HG03469 (cell line): ENCODE measurements at regions not wholly inside any gene's neighbourhood (a gene's known extent, or its start where the extent isn't known, plus 50 kb on each side); places are given as distances from the start of the nearest gene placed in this dataset.

Experiments used
- ATAC-seq: cut with Tn5 transposase; IDR thresholded peaks from one replicate; pipeline ENCODE4 v1.9.1; 2021; ENCODE audit warnings: mild to moderate bottlenecking, moderate library complexity, moderate number of reproducible peaks; ENCODE audit not compliant: unreplicated experiment

- ATAC-seq, result no peak
Measured at GRCh38 chr6:67300430-67301040, 1334.5 kb upstream of the ADGRB3 start.

DNA sequence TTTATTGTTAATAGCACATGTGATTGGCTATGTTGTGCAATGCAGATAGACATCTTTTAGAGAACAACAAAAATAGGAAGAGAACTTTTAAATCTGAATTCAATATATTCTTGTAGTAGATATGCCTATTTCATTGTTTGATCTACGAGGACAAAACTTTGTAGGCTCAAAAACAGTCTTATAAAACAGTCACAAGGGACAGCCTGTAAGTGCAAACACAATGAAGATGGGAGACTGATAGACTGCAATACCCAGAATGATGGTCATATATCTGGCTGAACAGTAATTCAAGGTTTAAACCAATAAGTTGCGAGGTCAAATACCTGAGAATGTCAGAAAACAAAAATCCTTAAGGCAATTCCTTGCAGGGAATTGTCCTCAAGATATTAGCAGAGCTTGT, 1342.9 kb upstream of the ADGRB3 start:
- no peak for ATAC-seq

DNA sequence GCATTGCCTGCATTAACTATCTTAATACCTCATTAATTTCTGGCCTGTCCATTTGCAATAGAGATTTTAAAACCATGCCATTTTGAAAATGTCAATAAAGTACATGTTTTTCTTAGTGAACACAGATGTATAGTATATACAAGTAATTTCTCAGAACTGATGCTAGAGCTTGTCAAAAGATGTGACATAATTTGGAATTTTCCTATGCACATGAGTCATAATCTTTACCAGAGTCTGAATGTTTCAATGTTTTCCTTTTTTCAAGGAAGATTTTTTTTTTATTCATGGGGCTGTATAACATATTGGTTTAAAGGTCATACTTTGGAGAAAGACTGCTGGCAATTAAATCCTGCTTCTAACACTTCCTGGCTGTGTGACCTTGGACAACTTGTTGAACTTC, 1347.5 kb upstream of the ADGRB3 start:
- no peak for ATAC-seq

- no peak for ATAC-seq
Measured at GRCh38 chr6:67285770-67286495, 1349.1 kb upstream of the ADGRB3 start.

- no peak for ATAC-seq
Measured at GRCh38 chr6:67277312-67277711, 1357.8 kb upstream of the ADGRB3 start.

- no peak for ATAC-seq
Measured at GRCh38 chr6:67265996-67266921, 1368.8 kb upstream of the ADGRB3 start.

DNA sequence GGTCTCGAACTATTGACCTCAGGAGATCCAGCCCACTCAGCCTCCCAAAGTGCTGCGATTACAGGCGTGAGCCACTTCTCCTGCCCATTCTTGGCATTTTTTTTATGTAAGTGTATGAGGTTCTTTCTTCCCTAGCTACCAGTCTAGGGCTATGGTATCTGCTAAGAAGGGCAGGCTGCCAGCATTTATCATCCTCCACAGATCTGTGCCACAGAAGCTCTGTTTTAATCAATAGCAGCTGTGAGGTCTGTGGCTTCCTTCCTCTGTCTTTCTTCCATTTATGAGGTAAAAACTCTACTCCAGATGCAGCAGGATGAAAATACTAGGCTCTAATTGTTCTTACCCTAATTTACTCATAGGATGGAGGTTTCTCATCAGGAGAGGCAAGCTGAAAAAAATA, 1382.4 kb upstream of the ADGRB3 start:
- ATAC-seq, result no peak

DNA sequence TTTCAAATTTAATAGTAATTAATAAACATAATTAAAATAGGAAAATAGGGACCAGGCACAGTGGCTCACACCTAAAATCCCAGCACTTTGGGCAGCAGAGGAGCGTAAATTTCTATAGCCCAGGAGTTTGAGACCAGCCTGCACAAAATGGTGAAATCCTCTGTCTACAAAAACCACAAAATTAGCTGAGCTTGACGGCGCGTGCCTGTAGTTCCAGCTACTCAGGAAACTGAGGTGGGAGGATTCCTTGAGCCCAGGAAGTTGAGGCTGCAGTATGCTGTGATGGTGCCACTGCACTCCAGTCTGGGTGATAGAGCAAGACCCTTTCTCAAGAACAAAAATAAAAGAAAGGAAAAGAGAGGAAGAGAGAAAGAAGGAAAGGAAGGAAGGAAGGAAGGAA, 1387.0 kb upstream of the ADGRB3 start:
- no peak for ATAC-seq

- ATAC-seq, result no peak
Measured at GRCh38 chr6:67244037-67244436, 1391.0 kb upstream of the ADGRB3 start.

GRCh38 chr6:67237277-67237676, 1397.8 kb upstream of the ADGRB3 start:
- no peak for ATAC-seq

GRCh38 chr6:67231092-67231491, 1404.0 kb upstream of the ADGRB3 start:
- no peak for ATAC-seq

GRCh38 chr6:67224989-67225388, 1410.1 kb upstream of the ADGRB3 start:
- ATAC-seq, result no peak

GRCh38 chr6:67221226-67221625, 1413.9 kb upstream of the ADGRB3 start:
- no peak for ATAC-seq

GRCh38 chr6:67219346-67219745, 1415.7 kb upstream of the ADGRB3 start:
- no peak for ATAC-seq

- no peak for ATAC-seq
Measured at GRCh38 chr6:67212584-67212983, 1422.5 kb upstream of the ADGRB3 start.

DNA sequence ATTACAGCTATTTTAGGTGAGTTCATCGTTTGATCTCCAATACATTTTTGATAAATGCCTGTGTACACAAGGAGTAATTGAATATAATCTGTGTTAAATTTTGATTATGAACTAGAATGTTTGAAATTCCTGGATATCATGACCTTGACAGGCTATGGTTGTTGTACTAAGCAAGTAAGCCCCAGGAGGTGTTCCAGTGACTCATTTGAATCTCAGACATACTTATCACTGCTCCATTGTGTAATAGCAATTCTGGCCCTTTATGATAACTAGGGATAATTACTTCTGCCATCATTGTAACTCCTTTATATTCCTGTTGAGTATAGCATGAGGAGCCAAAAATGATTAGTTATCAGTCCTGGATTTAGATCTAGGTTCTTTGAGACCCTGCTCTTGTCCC, 1424.6 kb upstream of the ADGRB3 start:
- no peak for ATAC-seq

DNA sequence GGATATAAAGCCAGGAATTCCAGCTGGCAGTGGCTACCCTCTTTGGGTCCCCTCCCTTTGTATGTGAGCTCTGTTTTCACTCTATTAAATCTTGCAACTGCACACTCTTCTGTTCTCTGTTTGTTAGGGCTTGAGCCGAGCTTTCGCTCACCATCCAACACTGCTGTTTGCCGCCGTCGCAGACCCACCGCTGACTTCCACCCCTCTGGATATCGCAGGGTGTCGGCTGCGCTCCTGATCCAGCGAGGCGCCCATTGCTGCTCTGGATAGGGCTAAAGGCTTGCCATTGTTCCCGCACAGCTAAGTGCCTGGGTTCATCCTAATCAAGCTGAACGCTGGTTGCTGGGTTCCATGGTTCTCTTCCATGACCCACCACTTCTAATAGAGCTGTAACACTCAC, 1433.5 kb upstream of the ADGRB3 start:
- no peak for ATAC-seq

GRCh38 chr6:67200626-67201403, 1434.3 kb upstream of the ADGRB3 start:
- no peak for ATAC-seq

DNA sequence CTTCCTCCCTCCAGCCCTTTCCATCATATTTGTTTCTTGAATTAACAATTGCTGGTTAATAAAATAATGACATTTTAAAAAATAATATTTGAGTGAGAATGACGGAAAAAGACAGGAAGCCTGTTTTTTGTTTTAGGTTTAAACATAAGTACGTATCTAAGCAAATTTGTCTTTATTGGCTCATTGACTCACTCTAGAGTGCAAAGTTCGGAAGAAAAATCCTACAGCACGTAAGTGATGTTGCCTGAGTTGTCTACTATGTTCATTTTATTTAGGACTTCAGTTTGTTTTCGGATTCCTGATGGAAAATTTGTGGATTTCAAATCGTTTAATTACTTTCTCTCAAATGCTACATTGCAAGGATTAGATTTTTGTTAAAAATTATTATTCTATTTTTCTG, 1435.7 kb upstream of the ADGRB3 start:
- no peak for ATAC-seq

DNA sequence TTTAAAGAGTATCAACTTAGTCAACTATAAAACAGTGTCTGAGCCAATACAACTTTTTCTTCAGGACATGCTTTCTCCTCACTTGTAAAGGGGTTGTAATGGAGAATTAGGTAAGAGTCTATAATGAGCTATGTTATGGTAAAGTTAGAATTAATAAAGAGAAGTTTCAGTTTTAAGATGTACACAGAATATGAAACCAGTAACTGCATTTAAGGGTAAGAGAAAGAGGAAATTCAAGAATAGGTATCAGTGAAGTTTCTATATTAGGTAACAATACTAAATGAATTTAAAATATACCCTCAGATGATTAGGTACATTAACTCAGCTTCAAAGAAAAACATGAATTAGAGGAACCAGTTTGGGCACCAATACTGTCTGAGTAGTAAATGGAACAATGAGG, 1444.3 kb upstream of the ADGRB3 start:
- ATAC-seq, result no peak

DNA sequence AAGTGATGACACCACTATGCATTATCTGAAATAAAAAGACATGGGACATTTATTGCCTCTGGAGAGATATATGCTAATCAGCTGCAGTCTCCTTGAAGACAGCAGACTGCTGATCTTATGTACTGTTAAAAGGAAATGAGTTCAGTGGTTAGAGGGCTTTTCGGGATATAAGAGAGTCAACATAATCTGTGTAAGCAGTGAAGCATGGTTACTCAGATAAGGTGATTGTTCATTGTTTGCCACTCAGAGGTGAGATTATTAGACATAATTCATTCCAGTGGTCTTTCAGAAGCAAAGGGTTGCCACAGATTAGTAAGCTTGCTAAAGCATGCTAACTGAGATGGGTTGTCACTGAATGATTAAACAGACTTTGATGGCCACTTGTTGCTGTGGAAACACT, 1450.7 kb upstream of the ADGRB3 start:
- ATAC-seq, result no peak
